ENCODE measurements at regions not wholly inside any gene's neighbourhood (a gene's known extent, or its start where the extent isn't known, plus 50 kb on each side); places are given as distances from the start of the nearest gene placed in this dataset.

GRCh38 chr18:77619525-77619924 lies 369.9 kb downstream of the GALR1 start:
- TF ChIP-seq CTCF (IDR thresholded peaks at IDR 0.05) = no peak
- Histone ChIP-seq H3K4me3 (no peak overlapping the region), H3K27me3 (peaks cover 0 to 7% of the 10 kb centered on the region in 2 donors), H3K4me1 (no peaks in the 10 kb centered on the region), H3K36me3 (no peaks in the 10 kb centered on the region), H3K27ac (no peak overlapping the region), H3K9me3 (no peaks in the 10 kb centered on the region)
- ATAC-seq = no peak
- DNase-seq = no peak
- intact Hi-C loops (cut with DNase I) = no loop called here

GRCh38 chr18:77622009-77622692 lies 372.5 kb downstream of the GALR1 start:
- Histone ChIP-seq H3K9me3 (no peaks in the 10 kb centered on the region), H3K27ac (no peak overlapping the region), H3K27me3 (no peaks in the 10 kb centered on the region), H3K36me3 (no peaks in the 10 kb centered on the region), H3K4me3 (no peak overlapping the region), H3K4me1 (no peaks in the 10 kb centered on the region)
- no peak for TF ChIP-seq CTCF (IDR thresholded peaks at IDR 0.05)
- intact Hi-C loops (cut with DNase I) = no loop called here
- ATAC-seq = no peak
- DNase-seq = no peak

- ATAC-seq = no peak
- intact Hi-C loops (cut with DNase I) = no loop called here
- H3K27me3 ChIP-seq = peaks cover 0 to 6% of the 10 kb centered on the region in 2 donors
- TF ChIP-seq CTCF (IDR thresholded peaks at IDR 0.05) = no peak
- no peak overlapping the region for H3K27ac ChIP-seq
- H3K36me3 ChIP-seq = no peaks in the 10 kb centered on the region
- H3K4me3 ChIP-seq = no peak overlapping the region
- H3K9me3 ChIP-seq = no peaks in the 10 kb centered on the region
- no peaks in the 10 kb centered on the region for H3K4me1 ChIP-seq
- no peak for DNase-seq
Measured at GRCh38 chr18:77632758-77633157, 383.1 kb downstream of the GALR1 start.

- intact Hi-C loops (cut with DNase I) = no loop called here
- DNase-seq (no peak), ATAC-seq (no peak)
- no peaks in the 10 kb centered on the region for H3K9me3 ChIP-seq
- no peaks in the 10 kb centered on the region for H3K4me1 ChIP-seq
- peaks cover 0 to 6% of the 10 kb centered on the region in 2 donors for H3K27me3 ChIP-seq
- H3K36me3 ChIP-seq = no peaks in the 10 kb centered on the region
- H3K27ac ChIP-seq = no peak overlapping the region
- H3K4me3 ChIP-seq = no peak overlapping the region
- no peak for TF ChIP-seq CTCF (IDR thresholded peaks at IDR 0.05)
Measured at GRCh38 chr18:77634494-77634893, 384.8 kb downstream of the GALR1 start.

- peak in 1 of 4 donors; percentile 17 for DNase-seq
- no peaks in the 10 kb centered on the region for H3K36me3 ChIP-seq
- H3K9me3 ChIP-seq = no peaks in the 10 kb centered on the region
- peak; percentile 49 for ATAC-seq
- H3K27me3 ChIP-seq = peaks cover 0 to 6% of the 10 kb centered on the region in 2 donors
- no peak overlapping the region for H3K27ac ChIP-seq
- H3K4me1 ChIP-seq = no peaks in the 10 kb centered on the region
- no peak for TF ChIP-seq CTCF (IDR thresholded peaks at IDR 0.05)
- H3K4me3 ChIP-seq = no peak overlapping the region
- intact Hi-C loops (cut with DNase I) = no loop called here
Measured at GRCh38 chr18:77635451-77635850, 385.8 kb downstream of the GALR1 start.

Data from left lung (tissue), 4 donors.